SW480 (cell line): ENCODE measurements at regions not wholly inside any gene's neighbourhood (a gene's known extent, or its start where the extent isn't known, plus 50 kb on each side); places are given as distances from the start of the nearest gene placed in this dataset.
"Not testable (repeated sequence)": the region's sequence is repeated elsewhere in the genome, so short reads cannot be mapped to it uniquely, and the experiment has no call there.

Experiments
- DNase-seq: peaks from one replicate; pipeline ENCODE4 v3.0.0-alpha.2; 2016; ENCODE audit warnings: low spot score

GRCh38 chr5:153373130-153373498 is 117.4 kb upstream of the GRIA1 start:
- DNase-seq: no peak

- DNase-seq: not testable (repeated sequence)
These were observed 108.8 kb upstream of the GRIA1 start for GRCh38 chr5:153381630-153382029.

GRCh38 chr5:153390569-153390968 is 99.9 kb upstream of the GRIA1 start:
- no peak for DNase-seq

GRCh38 chr5:153399595-153399994 is 90.9 kb upstream of the GRIA1 start:
- no peak for DNase-seq

- DNase-seq: no peak
These were observed 89.5 kb upstream of the GRIA1 start for GRCh38 chr5:153400931-153401330.

GRCh38 chr5:153402550-153402949 is 87.9 kb upstream of the GRIA1 start:
- no peak for DNase-seq

GRCh38 chr5:153403470-153403869 is 87.0 kb upstream of the GRIA1 start:
- DNase-seq: no peak

GRCh38 chr5:153404747-153405146 is 85.7 kb upstream of the GRIA1 start:
- no peak for DNase-seq

- DNase-seq: no peak
These were observed 68.8 kb upstream of the GRIA1 start for GRCh38 chr5:153421676-153422075.

GRCh38 chr5:153425914-153426313 is 64.6 kb upstream of the GRIA1 start:
- DNase-seq: peak; percentile 10

GRCh38 chr5:153429761-153430380 is 60.6 kb upstream of the GRIA1 start:
- DNase-seq: no peak

- DNase-seq: no peak
These were observed 57.9 kb upstream of the GRIA1 start for GRCh38 chr5:153432583-153432982.

GRCh38 chr5:153437251-153437650 is 53.2 kb upstream of the GRIA1 start:
- no peak for DNase-seq

- DNase-seq: no peak
These were observed 51.3 kb upstream of the GRIA1 start for GRCh38 chr5:153439130-153439529.
